GM04504 (cell line): ENCODE measurements at regions not wholly inside any gene's neighbourhood (a gene's known extent, or its start where the extent isn't known, plus 50 kb on each side); places are given as distances from the start of the nearest gene placed in this dataset.
A peak's percentile ranks its signal among the peaks of the same experiment; 100 is the strongest.
"Not testable (repeated sequence)": the region's sequence is repeated elsewhere in the genome, so short reads cannot be mapped to it uniquely, and the experiment has no call there.

ENCODE experiments used
- DNase-seq: peaks from one replicate; pipeline ENCODE4 v3.0.0-alpha.2; 2012; ENCODE audit warnings: low read depth

DNA sequence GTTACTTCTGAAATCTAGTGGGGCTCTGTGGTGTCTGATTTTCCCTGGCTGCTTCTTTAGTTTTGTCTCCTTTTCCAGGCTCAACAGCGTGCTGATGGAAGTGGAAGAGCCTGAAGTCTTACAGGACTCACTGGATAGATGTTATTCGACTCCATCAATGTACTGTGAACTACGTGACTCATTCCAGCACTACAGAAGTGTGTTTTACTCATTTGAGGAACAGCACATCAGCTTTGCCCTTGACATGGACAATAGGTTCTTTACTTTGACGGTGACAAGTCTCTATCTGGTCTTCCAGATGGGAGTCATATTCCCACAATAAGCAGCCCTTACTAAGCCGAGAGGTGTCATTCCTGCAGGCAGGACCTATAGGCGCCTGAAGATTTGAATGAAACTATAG lies 51.1 kb downstream of the NBPF8 start:
- not testable (repeated sequence) for DNase-seq

DNA sequence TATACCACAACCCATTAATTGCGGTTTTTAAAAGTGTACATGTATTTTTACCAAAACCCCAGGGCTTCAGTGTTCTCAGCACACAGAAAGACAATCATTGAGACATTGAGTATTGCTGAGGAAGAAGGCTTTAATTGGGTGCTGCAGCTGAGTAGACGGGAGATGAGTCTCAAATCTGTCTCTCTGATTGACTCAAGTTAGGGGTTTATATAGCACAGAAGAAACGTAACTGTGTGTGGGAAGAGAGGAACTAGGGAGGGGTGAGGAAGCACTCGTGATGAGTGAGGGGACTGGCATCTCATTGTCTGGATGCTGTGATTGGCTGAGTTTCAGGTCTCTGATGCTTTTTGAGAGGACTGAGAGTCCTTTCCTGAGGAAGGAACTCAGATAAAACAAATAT lies 62.8 kb downstream of the NBPF8 start:
- DNase-seq: not testable (repeated sequence)

DNA sequence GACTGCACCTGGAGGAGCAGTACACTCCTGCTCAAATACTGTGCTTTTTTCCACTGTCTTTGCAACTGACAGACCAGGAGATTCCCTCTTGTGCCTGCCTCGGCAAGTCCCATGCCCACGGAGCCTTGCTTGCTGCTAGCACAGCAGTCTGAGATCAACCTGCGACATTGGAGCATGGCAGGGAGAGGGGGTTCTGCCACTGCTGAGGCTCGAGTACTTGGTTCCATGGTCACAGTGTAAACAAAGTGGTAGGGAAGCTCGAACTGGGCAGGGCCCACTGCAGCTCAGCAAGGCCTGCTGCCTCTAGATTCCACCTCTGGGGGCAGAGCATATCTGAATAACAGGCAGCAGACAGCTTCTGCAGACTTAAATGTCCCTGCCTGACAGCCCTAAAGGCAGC lies 63.6 kb downstream of the NBPF8 start:
- DNase-seq: not testable (repeated sequence)

DNA sequence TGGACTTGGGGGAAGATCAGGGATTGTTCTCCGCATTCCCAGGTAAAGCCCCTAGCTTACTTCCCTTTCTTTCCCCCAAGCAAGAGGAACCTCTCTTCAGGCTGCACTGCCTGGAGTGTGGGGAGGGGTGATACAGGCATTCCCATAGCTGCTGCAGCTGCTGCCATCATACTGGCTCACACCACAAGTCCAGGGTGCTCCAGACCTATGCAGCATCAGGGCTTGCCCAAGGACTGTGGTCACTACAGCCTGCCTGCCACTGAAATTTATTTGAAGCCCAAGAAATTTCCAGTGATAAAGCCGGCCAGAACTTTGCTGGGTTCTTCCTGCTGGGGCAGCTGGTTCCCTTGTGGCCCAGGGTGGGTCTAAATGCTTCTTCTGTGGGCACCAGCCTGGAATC lies 72.7 kb downstream of the NBPF8 start:
- DNase-seq: not testable (repeated sequence)

DNA sequence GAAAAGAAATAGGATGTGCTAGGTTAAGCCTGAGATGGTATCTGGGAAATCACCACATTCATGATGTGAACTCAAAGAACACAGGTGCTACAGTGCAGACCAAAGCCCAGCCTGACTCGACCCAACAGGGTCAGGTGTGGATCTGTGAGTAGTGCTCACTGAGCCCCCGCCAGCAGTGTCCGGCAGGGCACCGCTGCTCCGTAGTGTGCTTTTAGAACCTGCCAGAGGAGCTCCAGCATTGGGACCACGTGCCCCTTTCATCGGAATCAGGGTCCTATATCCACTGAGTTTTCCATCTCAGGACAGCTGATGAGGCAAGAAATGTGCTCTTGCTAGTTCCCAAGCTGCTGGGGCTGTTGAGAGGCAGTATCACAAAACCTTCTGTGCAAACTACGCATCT lies 74.4 kb downstream of the NBPF8 start:
- DNase-seq: not testable (repeated sequence)

DNA sequence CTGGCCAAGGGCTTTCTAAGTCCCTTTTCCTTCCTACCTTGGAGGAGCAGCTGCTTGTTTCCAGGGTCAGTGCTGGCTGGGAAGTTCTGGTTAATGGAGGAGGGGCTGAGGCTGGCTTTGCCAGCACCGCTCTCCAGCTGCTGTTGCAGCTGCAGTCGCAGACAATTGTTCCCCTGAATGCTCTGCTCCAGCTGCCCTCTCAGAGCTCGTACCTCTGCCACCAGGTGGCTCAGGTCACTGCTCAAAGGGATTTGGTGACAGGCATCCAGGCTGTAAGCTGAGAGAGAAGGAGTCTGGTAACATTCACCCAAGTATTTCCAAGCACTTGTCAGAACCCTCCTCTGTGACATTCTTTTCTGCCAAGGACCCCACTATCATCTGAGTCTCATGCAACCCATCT lies 82.3 kb downstream of the NBPF8 start:
- not testable (repeated sequence) for DNase-seq

DNA sequence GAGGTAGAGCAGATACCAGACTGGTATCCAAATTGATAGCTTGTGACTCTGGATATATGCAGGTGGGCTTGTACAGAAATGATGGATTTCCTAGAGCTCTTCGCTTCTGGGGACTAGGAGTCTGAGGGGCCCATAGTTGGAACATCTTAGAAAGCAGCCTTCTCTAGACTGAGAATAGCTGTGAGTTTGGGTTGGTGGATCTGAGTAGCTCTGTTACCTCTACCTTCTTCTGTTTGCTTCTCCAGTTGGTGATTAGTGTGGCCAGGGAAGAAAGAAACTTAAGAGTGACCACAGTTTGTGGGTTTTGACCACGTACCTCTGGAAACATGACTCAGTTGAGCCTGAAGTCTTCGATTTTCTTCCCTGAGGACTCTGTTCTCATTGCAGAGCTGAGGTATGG lies 88.4 kb downstream of the NBPF8 start:
- not testable (repeated sequence) for DNase-seq

DNA sequence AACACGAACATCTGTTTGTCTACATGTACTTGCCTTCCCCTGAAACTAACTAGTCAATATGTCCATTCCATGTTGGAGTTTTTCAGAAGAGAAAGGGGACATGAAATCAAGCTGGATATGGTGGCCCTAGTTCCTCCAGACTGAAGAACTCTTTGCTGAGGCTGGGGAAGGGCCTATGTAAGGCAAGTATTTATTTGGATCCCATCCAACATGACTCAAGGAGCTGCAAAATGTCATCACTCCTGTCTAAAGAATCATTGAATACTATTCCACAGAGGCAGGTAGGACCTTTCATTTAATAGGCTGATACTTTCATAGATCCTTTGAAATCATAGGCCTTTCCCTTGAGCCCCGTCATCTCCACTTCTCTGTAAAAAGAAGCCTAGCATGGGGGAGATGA lies 91.5 kb downstream of the NBPF8 start:
- DNase-seq: not testable (repeated sequence)

DNA sequence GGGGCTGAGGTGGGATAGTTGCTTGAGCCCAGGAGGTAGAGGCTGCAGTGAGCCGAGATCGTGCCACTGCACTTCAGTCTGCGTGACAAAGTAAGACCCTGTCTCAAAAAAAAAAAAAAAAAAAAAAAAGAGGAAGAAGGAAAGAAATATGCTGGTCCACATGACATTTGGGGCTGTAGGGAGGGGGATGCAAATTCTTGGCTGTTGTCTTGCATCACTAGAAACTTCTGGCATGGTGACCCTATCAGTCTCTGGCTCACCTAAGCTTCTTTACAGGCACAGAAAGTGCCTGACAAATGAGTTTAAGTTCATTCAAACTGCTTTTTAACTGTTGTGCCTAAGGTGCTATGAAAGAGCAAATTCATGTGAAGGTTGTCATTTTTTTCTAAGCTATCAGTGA lies 93.5 kb downstream of the NBPF8 start:
- DNase-seq: not testable (repeated sequence)

DNA sequence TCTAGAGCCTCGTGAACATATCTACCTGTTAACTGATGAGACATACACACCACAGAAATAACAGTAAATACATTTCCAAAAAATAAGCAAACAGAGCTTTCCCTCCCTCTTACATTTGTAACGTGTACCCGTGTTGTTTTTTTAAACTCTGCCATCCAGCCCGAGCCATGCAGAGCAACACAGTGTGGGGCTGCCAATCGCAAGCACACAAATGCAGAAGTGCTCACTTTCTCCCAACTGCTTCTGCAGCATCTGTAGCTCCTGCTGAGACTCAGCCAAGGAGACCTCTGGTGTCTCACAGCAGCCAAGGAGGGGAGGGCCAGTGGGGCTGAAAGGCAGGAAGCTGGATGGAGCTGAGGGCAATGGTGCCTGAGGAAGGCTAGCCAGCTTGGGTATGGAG lies 94.4 kb downstream of the NBPF8 start:
- not testable (repeated sequence) for DNase-seq

DNA sequence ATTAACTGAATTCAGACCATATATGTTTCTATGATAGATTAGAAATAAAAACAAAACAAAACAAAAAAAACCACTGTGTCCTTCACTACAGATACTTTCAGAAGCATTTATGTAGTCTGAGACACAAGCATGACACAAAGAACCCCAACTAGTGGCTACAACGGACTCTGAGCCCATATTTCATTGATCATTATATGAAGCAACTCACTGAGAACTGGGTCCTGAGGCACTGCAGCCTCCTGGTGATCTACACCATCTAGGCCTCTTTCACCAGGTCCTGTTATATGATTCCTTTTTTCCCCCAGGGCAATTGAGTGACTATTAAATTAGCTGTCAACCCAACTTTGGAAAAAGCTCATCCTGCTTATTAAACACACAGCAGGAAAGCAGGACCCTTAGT lies 98.3 kb downstream of the NBPF8 start:
- not testable (repeated sequence) for DNase-seq

DNA sequence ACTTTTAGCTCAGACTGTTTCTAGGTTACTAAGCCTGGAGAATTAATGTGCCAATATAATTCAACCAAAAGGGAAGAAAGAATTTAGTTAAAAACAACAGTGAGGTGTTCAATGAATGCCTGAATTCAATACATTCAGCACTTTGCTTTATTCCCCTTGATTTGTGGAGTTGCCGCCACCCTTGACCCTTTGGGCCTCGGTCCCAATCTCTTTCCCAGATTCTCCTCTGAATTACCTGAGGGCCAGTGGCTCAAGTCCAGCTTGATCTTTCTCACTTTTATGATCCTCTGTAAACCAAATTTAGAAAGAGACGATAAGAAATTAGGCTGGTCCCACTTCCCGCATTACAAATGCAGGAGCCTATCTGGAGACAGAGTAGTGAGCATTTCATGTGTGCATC lies 98.7 kb downstream of the NBPF8 start:
- DNase-seq: not testable (repeated sequence)

DNA sequence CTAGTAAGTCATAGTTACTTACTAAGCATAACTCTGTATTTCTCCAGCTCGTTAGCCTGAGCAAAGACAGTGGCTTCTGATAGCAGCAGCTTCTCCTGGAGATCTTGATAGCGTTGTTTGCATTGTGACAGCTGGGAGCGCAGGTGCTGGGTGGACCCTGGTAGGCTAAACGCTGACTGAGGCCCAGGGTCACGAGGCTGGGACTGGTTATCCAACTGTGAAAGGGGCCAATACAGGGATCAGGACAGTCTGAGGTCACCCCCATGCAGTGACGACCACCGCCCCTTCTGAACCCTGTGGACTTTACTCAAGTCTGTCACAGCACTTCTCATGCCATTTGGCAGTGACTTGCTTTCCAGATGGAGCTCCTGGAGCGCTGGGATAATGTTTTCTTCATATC lies 104.4 kb downstream of the NBPF8 start:
- DNase-seq: not testable (repeated sequence)

DNA sequence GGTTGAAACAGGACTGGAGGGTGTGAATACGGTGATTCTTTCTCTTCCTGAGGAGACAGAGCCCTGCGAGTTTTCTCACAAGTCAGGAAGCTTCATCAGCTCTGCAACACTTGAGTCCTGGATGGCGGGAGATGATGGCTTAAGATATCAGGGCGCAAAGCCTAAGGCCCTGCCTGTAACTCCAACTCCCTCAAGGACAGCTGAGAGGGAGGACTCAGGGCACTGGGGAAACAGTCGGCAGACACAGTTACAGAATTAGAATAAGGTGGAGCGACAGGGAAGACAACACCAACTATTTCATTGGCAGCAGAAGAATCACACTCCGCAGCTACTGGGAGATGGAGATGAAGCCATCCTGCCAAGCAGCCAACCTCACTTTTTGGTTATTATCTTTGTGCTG lies 109.6 kb downstream of the NBPF8 start:
- DNase-seq: not testable (repeated sequence)

DNA sequence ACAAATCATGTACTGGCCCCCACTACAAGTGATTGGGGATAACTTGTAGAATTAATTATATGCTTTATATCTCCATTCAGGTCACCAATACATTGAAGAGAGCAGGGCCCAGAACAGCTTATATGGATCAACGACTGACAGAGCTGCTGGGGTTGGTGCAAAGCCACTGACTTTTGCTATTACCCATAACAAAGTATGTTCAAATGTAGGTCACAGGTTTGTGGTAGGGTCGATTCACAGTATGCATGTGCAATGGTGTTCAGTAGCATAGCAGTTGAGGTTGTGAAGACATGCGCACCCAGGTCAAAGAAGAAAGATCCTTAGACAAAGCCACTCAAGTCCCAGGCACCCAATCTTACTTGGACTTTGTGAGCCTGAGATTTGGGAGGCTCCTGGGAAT lies 110.6 kb downstream of the NBPF8 start:
- not testable (repeated sequence) for DNase-seq

DNA sequence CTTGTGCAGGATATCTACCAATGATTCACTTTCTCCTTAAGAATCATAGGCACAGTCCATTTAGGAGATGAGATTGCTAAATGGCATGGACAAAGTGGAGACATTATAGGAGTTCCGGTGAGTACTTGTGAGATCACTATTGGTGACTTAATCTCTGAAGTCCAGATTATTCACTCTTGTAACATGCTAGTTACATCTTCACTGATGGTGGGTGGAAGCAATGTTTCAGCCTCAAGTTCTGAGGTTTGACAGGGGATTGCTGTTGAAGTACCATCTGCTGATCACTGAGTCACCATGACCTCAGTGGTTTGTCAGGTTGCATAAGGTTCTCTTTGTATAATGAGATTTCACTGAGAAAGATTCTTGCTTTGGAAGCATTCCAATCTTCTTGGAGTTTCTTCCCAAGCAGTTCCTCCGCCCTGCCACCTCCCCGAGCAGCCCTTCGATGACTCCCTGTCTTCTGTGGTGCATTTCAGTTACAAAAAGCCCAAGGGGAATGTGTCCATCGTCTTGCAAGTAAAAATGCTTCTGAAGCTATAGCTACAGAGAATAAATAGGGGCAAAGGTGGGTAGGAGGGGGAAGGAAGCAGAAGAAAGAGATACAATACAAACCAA lies 114.7 kb downstream of the NBPF8 start:
- not testable (repeated sequence) for DNase-seq

DNA sequence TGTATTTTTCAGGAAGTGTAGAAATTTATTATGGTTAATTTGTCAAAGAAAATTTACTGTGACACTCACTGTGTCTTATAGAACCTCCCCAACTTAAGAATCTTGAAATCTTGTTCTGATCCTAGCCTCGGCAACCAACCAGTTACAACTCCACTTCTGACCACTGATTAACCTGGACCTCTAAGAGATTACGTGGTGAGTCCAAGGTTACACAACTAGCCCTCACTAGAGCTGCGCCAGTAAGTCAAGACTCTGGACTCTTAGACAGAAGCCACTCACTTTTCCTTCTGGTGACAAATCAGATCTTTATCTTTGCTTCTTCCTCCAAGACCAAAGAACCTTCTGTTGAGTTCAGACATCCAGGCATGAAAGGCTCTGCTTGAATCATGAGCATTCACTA lies 116.6 kb downstream of the NBPF8 start:
- DNase-seq: not testable (repeated sequence)

DNA sequence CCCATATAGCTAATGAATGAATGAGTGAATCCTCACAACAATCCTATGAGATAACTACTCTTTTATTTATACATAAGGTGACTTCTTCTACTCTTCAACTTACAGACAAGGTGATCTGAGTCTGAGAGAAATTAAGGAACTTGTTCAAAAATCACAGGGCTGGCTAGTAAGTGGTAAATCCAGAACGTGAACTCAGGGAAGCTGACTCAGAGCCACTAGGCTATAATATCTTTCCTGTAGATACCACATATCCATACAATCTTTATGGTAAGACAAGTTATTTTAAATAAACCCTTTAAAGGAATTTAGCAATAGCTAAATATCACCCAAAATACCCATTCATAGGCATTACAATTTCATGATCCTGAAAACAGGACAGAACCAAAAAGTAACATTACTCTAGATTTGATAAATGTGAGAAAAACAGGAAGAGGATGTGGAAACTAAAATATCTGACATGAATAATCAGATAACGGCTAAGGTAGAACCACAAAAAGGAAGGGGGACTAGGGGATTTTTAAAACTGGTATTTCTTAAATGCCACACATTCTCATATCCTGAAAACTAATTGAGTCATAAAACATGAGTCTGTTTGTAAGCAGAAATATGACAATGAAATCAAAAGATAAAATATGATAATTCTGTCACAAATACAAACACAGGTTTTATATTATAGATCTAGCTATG lies 119.7 kb downstream of the NBPF8 start:
- DNase-seq: not testable (repeated sequence)

DNA sequence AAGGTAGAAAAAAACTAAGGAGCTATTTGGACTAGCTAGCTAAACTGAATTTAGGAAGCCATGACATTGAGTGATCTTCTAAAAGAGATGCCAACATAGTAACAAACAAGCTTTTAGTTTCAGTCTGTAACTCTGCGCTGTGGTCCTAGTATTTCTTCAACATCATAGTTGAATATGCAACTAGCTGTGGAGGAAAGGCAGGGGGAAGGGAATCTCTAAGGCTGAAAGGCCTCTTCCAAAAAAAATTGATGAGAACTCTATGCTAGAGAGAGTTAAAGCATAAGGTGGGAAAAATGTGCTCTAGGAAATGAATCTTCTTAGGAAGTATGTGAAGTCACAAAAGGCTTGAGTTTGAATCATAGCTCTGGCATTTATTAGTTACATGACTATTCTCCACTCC lies 120.2 kb downstream of the NBPF8 start:
- peak; percentile 48 for DNase-seq

DNA sequence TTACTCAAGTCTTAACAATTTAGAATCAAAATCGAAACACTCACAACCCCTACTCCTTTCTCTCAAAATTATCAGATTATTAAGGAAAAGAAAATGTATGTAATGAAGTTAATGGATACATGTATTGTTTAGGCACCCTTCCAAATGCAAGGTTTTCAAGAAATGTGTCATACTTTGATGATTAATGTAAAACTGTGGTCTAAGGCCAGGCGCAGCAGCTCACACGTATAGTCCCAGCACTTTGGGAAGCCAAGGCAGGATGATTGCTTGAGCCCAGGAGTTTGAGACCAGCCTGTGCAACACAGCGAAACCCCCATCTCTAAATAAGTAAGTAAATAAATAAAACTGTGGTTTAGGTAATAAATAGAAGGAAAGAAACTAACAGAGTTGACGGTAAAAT lies 126.6 kb downstream of the NBPF8 start:
- not testable (repeated sequence) for DNase-seq

DNA sequence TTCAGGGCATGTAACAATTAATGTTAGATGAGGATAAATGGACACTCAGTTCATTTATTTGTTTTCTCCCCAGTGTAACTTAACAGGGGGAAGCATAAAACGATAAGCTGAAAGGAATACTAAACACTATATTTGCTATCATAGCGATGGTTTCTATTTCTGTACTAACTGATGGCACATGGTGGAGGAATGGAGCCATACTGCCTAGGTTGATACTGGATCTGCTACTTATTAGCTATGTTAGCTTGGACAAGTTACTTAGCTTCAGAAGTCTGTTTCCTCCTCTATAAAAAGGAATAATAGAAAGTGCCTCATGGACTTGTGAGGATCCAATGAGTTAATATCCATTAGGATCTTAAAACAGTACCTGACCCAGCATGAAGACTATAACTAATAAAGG lies 127.5 kb downstream of the NBPF8 start:
- DNase-seq: not testable (repeated sequence)

DNA sequence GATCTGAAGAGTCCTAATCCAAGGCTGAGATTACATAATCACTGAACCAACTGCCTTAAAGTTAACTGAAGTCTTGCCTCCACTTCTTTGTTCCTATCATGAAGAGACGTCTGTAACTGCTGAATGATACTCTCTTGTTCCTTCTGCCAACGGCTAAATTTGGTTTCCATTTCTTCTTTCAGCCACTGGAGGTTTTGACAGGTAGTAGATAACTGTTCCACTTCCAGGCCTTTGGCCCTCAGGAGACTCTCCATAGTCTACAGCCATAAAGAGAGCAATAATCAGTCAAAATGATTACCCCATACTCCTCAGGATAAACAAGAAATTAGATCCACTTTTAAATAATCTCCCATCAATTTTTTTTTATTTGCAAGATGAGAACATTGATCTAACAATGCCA lies 128.1 kb downstream of the NBPF8 start:
- DNase-seq: not testable (repeated sequence)

DNA sequence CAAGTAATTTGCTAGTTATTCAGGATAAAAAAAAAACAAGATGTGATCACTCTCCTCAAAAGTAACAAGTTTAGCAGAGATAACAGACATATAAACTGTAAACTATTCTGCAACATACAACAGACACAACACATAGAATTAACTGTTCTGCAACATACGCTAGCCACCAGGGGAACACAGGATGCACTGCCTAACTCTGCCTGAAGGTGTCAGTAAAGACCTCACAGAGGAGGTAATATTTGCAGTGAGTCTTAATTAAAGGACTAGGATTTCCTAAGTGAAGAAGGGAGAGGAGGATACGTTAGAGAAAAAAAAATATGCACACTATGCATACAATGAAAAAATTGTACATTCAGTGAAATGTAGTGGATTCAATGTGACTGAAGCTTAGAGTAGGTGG lies 129.6 kb downstream of the NBPF8 start:
- DNase-seq: not testable (repeated sequence)

DNA sequence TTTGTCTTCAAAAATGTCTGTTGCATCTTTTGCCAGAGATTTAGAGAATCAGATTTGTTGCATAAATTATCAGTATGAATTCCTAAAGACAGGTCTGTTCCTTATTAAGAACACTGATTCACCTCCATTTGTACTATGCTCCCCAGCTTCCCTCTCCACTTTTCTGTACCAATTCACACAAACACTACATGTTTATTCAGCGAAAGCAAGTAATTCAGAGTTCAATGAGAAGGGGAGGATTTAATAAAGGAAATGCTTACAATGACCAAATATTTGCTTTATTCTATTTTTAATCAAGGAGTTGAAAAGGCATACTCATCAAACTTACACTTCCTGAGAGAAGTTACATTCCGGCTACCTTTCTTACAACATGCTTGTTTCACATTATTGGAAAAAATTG lies 135.5 kb downstream of the NBPF8 start:
- DNase-seq: not testable (repeated sequence)
